Astrocyte of the spinal cord (primary cell): ENCODE measurements at regions not wholly inside any gene's neighbourhood (a gene's known extent, or its start where the extent isn't known, plus 50 kb on each side); places are given as distances from the start of the nearest gene placed in this dataset.

ENCODE experiments used
- DNase-seq: peaks from one replicate; pipeline ENCODE4 v3.0.0; 2011; ENCODE audit warnings: low read depth, low spot score
- H3K4me3 ChIP-seq: 2 replicates; pipeline ENCODE4 v1.5.1; 2011; ENCODE audit warnings: low read depth, mild to moderate bottlenecking, low read length, moderate library complexity
- CTCF ChIP-seq: IDR thresholded peaks from 2 replicates; pipeline ENCODE4 v1.5.1; 2012; ENCODE audit warnings: low read depth, mild to moderate bottlenecking, low read length, inconsistent platforms
- in situ Hi-C: cut with HindIII; loops from 2 replicates; pipeline ENCODE4 v1.10.0; 2017; ENCODE audit warnings: low sequenced_read_pairs

DNA sequence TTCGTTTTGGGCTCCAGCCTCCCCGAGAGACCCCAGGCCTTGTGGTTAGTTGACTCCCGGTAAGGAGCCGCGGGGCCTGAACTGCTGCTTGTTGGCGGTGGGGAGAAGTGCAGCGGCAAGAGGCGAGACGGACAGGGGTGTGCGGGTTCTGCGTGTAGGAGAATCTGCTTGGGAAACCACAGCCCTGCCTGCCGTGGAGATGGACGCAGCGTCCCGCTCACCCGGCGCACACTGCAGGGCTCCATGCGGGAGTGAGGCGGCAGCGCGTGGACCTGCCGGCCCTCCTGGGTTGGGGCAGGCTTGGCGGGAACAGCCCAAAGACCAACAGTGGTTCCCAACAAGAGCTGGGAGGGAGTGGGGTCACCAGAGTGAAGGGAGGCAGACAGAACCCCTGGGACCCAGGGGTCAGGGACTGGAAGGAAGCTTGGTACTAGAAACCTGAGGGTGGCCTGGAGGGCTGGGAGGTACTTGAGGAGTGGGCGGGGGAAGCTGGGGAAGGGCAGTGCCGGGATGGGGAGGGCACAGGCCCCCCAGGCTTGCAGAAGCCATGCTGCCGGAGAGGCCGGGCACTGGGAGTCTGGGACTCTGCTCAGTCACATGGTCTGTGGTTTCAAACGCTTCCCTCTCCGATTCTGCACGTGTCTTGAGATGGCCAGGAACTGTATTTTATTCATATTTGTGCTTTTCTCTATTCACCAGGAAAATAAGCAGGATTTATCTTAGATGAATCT is 70.8 kb downstream of the RGS12 start:
- in situ Hi-C loops = no loop called here
- DNase-seq = no peak
- TF ChIP-seq CTCF = no peak
- H3K4me3 ChIP-seq = no peak overlapping the region

GRCh38 chr4:3364199-3364598 is 71.4 kb downstream of the RGS12 start:
- in situ Hi-C loops = no loop called here
- DNase-seq = no peak
- no peak for TF ChIP-seq CTCF
- H3K4me3 ChIP-seq = no peak overlapping the region

DNA sequence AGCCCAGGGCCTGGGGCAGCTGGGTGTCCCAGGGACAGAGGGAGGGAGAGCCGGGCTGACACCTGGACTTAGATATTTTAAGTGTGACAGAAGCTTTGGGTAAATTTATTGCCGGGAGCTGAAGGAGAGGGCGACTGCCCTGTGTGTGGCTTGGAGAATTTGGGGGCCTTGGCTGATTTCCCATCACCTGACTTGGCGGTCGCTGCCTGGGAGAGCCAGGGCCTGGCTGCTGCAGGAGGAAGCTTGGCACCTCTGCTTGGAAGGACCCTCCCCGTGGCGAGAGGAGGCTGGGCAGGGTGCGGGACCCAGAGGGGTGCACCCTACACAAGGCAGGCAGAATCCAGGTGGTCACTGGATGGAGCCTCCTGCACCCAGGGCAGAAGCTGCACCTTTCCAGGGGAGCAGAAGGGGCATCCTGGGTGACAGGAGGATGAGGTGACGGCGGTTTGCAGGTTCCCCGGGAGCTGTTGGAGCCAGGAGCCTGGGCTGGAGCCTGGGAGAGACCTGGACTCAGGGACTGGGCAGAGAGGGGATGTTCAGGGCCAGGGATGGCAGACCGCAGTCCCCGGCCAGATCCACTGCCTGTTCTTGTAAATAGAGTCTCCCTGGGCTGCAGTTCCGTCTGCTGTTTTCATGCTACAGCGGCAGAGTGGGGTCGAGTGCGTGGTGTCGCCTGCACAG is 72.0 kb downstream of the RGS12 start:
- no peak overlapping the region for H3K4me3 ChIP-seq
- TF ChIP-seq CTCF = no peak
- no peak for DNase-seq
- in situ Hi-C loops = no loop called here

- H3K4me3 ChIP-seq = no peak overlapping the region
- TF ChIP-seq CTCF = no peak
- in situ Hi-C loops = no loop called here
- no peak for DNase-seq
Measured at GRCh38 chr4:3365326-3365725, 72.5 kb downstream of the RGS12 start.

DNA sequence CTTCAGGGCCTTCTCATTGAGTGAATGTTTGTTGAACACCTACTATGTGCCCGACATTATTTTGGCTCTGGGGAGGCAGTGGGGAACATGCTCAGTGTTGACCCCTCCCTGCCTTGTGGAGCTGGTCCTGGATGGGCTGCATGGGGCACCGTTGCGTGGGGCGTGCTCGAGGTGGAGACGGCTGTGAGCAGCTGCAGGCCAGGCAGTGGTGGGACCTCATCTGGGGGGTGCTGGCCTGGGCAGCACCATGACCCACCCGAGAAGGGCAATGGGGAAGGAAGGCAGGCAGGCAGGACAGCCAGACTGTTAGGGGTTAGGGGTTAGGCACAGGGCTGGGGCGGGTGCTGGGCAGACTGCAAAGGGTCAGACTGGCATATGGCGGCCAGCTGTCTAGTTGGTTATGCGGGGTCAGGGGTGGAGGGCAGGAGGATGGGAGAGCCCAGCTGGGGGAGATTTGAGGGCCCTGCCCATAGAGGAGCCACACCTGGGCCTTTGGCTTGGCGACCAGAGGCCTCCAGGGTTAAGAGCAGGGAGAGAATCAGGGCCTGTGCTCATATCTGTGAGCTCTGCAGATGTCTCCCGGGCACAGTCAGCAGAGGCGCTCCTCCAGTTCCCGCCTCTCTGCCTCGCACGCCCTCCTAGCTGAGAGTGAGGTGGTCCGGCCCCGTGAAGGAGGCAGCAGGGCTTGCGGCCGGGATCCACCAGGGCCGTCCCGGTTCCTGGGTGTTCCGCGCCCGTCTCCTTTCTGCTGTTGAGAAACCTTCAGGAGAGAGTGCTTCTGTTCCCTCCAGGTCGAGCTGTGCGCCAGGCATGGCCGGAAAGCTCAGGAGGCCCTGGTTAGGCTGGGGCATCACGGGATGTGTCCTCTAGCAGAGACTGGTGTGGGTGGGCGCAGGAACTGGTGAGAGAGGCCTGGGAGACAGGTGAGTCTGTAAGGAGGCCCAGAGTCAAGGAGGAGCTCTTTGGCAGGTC is 73.3 kb downstream of the RGS12 start:
- in situ Hi-C loops = no loop called here
- no peak for DNase-seq
- no peak overlapping the region for H3K4me3 ChIP-seq
- no peak for TF ChIP-seq CTCF
